ENCODE measurements at regions not wholly inside any gene's neighbourhood (a gene's known extent, or its start where the extent isn't known, plus 50 kb on each side); places are given as distances from the start of the nearest gene placed in this dataset.

DNA sequence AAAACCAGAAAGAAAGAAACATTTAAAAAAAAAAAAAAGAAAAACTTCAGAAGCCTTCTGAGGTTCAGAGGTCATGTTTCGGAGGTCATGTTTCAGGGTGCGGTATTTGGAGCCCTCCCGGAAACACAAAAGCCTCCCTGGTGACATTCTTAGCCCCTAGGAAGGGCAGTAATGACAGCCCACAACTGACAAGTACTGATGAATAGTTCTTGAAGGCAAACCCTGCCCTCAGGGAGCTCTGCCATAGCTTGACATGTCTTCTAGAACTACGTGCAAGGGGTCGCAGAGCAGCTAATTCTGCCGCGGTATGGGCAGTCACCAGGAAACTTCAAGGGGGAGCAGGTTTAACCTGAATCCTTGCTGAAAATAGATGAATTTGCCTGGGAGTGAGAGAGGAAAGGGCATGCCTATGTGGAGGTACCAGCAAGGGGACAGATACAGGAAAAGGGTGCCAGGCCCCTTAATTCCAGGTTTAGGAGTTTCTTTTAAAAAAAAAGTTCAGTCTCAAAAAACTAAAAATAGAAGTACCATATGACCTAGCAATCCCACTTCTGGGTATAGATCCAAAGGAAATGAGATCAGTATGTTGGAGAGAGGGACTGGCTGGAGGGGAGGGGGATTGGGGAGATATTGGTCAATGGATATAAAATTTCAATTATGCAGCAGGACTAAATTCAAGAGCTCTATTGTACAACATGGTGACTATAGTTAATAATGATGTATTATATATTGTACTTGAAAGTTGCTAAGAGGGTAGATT is 98.4 kb downstream of the C9orf152 start:
- H3K9ac ChIP-seq (ENCODE audit: low read length): no peak overlapping the region
- H3K27me3 ChIP-seq (ENCODE audit: control insufficient read depth in 1 of 2, insufficient read depth in 2 of 2, low read length in 2 of 2): no peaks in the 10 kb centered on the region
- H3K9me3 ChIP-seq (ENCODE audit: low read length): no peaks in the 10 kb centered on the region
- no peaks in the 10 kb centered on the region for H3K36me3 ChIP-seq (ENCODE audit: insufficient read depth, low read length)
- no peak overlapping the region for H3K27ac ChIP-seq (ENCODE audit: low read depth, low read length)
- peaks cover 13% of the 10 kb centered on the region for H3K4me1 ChIP-seq (ENCODE audit: insufficient read depth, low read length)
- H3K4me3 ChIP-seq (ENCODE audit: low read depth in 1 of 2, low read length in 2 of 2): no peak overlapping the region

DNA sequence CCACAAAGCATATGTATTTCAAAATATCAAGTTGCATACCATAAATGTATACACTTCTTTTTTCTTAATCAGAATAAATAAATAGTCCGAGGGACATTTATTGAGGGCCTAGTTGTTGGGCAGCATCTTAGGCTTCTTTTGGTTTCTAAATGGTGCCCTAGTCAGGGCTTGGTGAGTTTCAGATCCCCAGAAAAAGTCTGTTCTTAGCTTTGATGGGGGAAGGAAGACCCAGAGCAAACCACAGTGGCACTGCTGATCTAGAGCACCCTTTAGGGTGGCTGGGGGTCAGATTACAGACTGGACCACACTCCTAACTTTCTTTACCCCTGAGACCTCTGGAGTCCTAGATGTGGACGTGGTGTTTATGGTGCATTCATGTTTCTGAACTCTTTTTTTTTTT is 97.8 kb downstream of the C9orf152 start:
- no peaks in the 10 kb centered on the region for H3K27me3 ChIP-seq (ENCODE audit: control insufficient read depth in 1 of 2, insufficient read depth in 2 of 2, low read length in 2 of 2)
- H3K9me3 ChIP-seq (ENCODE audit: low read length): no peaks in the 10 kb centered on the region
- H3K27ac ChIP-seq (ENCODE audit: low read depth, low read length): no peak overlapping the region
- H3K9ac ChIP-seq (ENCODE audit: low read length): no peak overlapping the region
- H3K4me3 ChIP-seq (ENCODE audit: low read depth in 1 of 2, low read length in 2 of 2): no peak overlapping the region
- H3K36me3 ChIP-seq (ENCODE audit: insufficient read depth, low read length): no peaks in the 10 kb centered on the region
- peaks cover 13% of the 10 kb centered on the region for H3K4me1 ChIP-seq (ENCODE audit: insufficient read depth, low read length)

- Histone ChIP-seq H3K27ac (ENCODE audit: low read depth, low read length) (no peak overlapping the region), H3K4me3 (ENCODE audit: low read depth in 1 of 2, low read length in 2 of 2) (no peak overlapping the region), H3K9ac (ENCODE audit: low read length) (no peak overlapping the region), H3K9me3 (ENCODE audit: low read length) (no peaks in the 10 kb centered on the region), H3K27me3 (ENCODE audit: control insufficient read depth in 1 of 2, insufficient read depth in 2 of 2, low read length in 2 of 2) (no peaks in the 10 kb centered on the region), H3K36me3 (ENCODE audit: insufficient read depth, low read length) (no peaks in the 10 kb centered on the region), H3K4me1 (ENCODE audit: insufficient read depth, low read length) (peaks cover 13% of the 10 kb centered on the region)
Measured at GRCh38 chr9:110111868-110112267, 96.1 kb downstream of the C9orf152 start.

DNA sequence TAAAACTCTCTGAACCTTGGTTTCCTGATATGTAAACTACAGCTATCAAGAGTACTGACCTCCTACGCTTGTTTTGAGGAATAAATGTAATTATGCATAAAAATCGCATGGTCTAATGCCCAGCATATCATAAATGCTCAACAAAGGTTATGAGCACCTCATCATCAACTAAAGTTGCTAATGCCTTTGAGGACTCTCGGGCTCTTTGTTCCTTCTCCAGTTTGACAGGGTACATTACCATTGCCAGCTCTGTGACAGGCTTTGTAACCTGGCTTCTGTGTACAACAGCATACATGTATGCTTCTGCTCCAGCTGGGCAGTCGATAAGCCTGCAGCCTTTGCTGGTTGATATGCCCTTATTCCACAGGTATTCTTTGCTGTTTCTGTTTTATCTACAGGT is 95.2 kb downstream of the C9orf152 start:
- H3K4me1 ChIP-seq (ENCODE audit: insufficient read depth, low read length): peaks cover 13% of the 10 kb centered on the region
- H3K27ac ChIP-seq (ENCODE audit: low read depth, low read length): no peak overlapping the region
- H3K9ac ChIP-seq (ENCODE audit: low read length): no peak overlapping the region

GRCh38 chr9:110114086-110114858 is 93.7 kb downstream of the C9orf152 start:
- H3K9ac ChIP-seq (ENCODE audit: low read length): no peak overlapping the region
- H3K9me3 ChIP-seq (ENCODE audit: low read length): no peaks in the 10 kb centered on the region
- no peaks in the 10 kb centered on the region for H3K27me3 ChIP-seq (ENCODE audit: control insufficient read depth in 1 of 2, insufficient read depth in 2 of 2, low read length in 2 of 2)
- H3K4me3 ChIP-seq (ENCODE audit: low read depth in 1 of 2, low read length in 2 of 2): no peak overlapping the region
- H3K4me1 ChIP-seq (ENCODE audit: insufficient read depth, low read length): peaks cover 13% of the 10 kb centered on the region
- H3K27ac ChIP-seq (ENCODE audit: low read depth, low read length): no peak overlapping the region
- no peaks in the 10 kb centered on the region for H3K36me3 ChIP-seq (ENCODE audit: insufficient read depth, low read length)

More for the DNA sequence above, 95.2 kb downstream of the C9orf152 start:
- Histone ChIP-seq H3K9me3 (ENCODE audit: low read length) (no peaks in the 10 kb centered on the region), H3K4me3 (ENCODE audit: low read depth in 1 of 2, low read length in 2 of 2) (no peak overlapping the region), H3K36me3 (ENCODE audit: insufficient read depth, low read length) (no peaks in the 10 kb centered on the region), H3K27me3 (ENCODE audit: control insufficient read depth in 1 of 2, insufficient read depth in 2 of 2, low read length in 2 of 2) (no peaks in the 10 kb centered on the region)

GRCh38 chr9:110114859-110115201 is 93.1 kb downstream of the C9orf152 start:
- Histone ChIP-seq H3K27ac (ENCODE audit: low read depth, low read length) (no peak overlapping the region), H3K27me3 (ENCODE audit: control insufficient read depth in 1 of 2, insufficient read depth in 2 of 2, low read length in 2 of 2) (no peaks in the 10 kb centered on the region), H3K9me3 (ENCODE audit: low read length) (no peaks in the 10 kb centered on the region), H3K36me3 (ENCODE audit: insufficient read depth, low read length) (no peaks in the 10 kb centered on the region), H3K4me1 (ENCODE audit: insufficient read depth, low read length) (peaks cover 13% of the 10 kb centered on the region), H3K9ac (ENCODE audit: low read length) (no peak overlapping the region), H3K4me3 (ENCODE audit: low read depth in 1 of 2, low read length in 2 of 2) (no peak overlapping the region)

- Histone ChIP-seq H3K4me1 (ENCODE audit: insufficient read depth, low read length) (peaks cover 13% of the 10 kb centered on the region), H3K4me3 (ENCODE audit: low read depth in 1 of 2, low read length in 2 of 2) (no peak overlapping the region), H3K9me3 (ENCODE audit: low read length) (no peaks in the 10 kb centered on the region), H3K9ac (ENCODE audit: low read length) (no peak overlapping the region), H3K27me3 (ENCODE audit: control insufficient read depth in 1 of 2, insufficient read depth in 2 of 2, low read length in 2 of 2) (no peaks in the 10 kb centered on the region), H3K27ac (ENCODE audit: low read depth, low read length) (no peak overlapping the region), H3K36me3 (ENCODE audit: insufficient read depth, low read length) (no peaks in the 10 kb centered on the region)
Measured at GRCh38 chr9:110115341-110115820, 92.6 kb downstream of the C9orf152 start.

- Histone ChIP-seq H3K4me1 (ENCODE audit: insufficient read depth, low read length) (peaks cover 13% of the 10 kb centered on the region), H3K27me3 (ENCODE audit: control insufficient read depth in 1 of 2, insufficient read depth in 2 of 2, low read length in 2 of 2) (no peaks in the 10 kb centered on the region), H3K27ac (ENCODE audit: low read depth, low read length) (no peak overlapping the region), H3K36me3 (ENCODE audit: insufficient read depth, low read length) (no peaks in the 10 kb centered on the region), H3K9ac (ENCODE audit: low read length) (no peak overlapping the region), H3K9me3 (ENCODE audit: low read length) (no peaks in the 10 kb centered on the region), H3K4me3 (ENCODE audit: low read depth in 1 of 2, low read length in 2 of 2) (no peak overlapping the region)
Measured at GRCh38 chr9:110115826-110116542, 92.0 kb downstream of the C9orf152 start.

GRCh38 chr9:110116543-110116885 is 91.4 kb downstream of the C9orf152 start:
- Histone ChIP-seq H3K9me3 (ENCODE audit: low read length) (no peaks in the 10 kb centered on the region), H3K36me3 (ENCODE audit: insufficient read depth, low read length) (no peaks in the 10 kb centered on the region), H3K4me1 (ENCODE audit: insufficient read depth, low read length) (peaks cover 13% of the 10 kb centered on the region), H3K27ac (ENCODE audit: low read depth, low read length) (no peak overlapping the region), H3K4me3 (ENCODE audit: low read depth in 1 of 2, low read length in 2 of 2) (no peak overlapping the region), H3K27me3 (ENCODE audit: control insufficient read depth in 1 of 2, insufficient read depth in 2 of 2, low read length in 2 of 2) (no peaks in the 10 kb centered on the region), H3K9ac (ENCODE audit: low read length) (no peak overlapping the region)

DNA sequence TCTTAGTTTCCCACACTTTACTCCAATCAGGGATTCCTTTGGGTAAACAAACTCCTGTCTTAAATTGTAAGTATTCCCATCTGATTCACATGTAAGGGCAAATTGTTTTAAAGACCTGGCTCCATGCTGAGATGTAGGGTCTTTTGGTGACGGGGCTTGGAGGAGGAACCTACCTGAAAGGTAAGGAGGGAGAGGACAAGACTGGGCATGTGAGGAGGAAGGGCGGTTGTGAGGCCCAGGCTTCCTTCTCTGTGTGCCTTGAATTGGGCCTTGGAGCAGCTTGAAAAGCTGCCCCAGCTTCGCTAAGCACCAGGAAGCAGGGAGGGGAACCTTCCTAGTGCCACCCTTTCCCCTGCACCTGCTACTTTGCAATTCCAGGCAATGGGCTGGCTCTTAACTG is 86.8 kb downstream of the C9orf152 start:
- H3K27me3 ChIP-seq (ENCODE audit: control insufficient read depth in 1 of 2, insufficient read depth in 2 of 2, low read length in 2 of 2): no peaks in the 10 kb centered on the region
- peaks cover 26% of the 10 kb centered on the region for H3K4me1 ChIP-seq (ENCODE audit: insufficient read depth, low read length)
- no peak overlapping the region for H3K27ac ChIP-seq (ENCODE audit: low read depth, low read length)
- H3K9me3 ChIP-seq (ENCODE audit: low read length): no peaks in the 10 kb centered on the region
- no peak overlapping the region for H3K9ac ChIP-seq (ENCODE audit: low read length)
- no peaks in the 10 kb centered on the region for H3K36me3 ChIP-seq (ENCODE audit: insufficient read depth, low read length)
- H3K4me3 ChIP-seq (ENCODE audit: low read depth in 1 of 2, low read length in 2 of 2): no peak overlapping the region

DNA sequence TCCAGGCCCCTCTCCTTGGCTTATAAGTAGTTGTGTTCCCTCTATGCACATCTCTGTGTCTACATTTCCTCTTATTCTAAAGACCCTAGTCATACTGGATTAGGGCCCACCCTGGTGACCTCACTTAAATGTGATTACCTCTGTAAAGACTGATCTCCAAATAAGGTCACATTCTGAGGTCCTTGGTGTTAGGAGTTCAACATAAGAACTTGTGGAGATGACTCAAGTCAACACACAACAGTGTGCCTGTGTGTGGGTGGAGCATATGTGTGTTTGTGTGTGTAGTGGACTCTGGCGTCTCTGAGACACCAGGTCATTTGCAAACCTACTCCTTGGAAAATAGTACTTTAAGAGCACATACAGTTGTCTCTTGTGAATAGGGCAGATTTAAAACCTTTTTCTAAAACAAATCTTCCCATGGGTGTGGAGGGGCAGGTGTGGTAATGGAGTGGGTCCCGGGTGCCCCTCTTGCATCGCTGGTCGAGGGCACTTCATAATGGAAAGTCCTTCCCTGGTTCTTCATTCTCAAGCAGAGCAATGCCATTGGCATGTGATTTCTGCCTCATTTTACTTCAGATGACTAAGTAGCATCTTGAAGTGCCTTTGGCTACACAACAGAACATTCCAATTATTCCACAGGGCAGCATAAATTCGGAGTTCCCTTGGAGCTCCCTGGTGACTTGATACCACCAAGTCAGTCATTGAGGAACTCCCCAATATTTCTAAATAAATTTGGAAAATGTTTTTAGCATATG is 84.4 kb downstream of the C9orf152 start:
- peaks cover 49% of the 10 kb centered on the region for H3K4me1 ChIP-seq (ENCODE audit: insufficient read depth, low read length)
- no peak overlapping the region for H3K9ac ChIP-seq (ENCODE audit: low read length)
- H3K4me3 ChIP-seq (ENCODE audit: low read depth in 1 of 2, low read length in 2 of 2): no peak overlapping the region
- no peaks in the 10 kb centered on the region for H3K27me3 ChIP-seq (ENCODE audit: control insufficient read depth in 1 of 2, insufficient read depth in 2 of 2, low read length in 2 of 2)
- no peak overlapping the region for H3K27ac ChIP-seq (ENCODE audit: low read depth, low read length)
- no peaks in the 10 kb centered on the region for H3K9me3 ChIP-seq (ENCODE audit: low read length)
- no peaks in the 10 kb centered on the region for H3K36me3 ChIP-seq (ENCODE audit: insufficient read depth, low read length)
